ENCODE measurements at regions not wholly inside any gene's neighbourhood (a gene's known extent, or its start where the extent isn't known, plus 50 kb on each side); places are given as distances from the start of the nearest gene placed in this dataset.

- ChIA-PET CTCF (no interaction called here), POLR2A (no interaction called here)
- TF ChIP-seq ZNF571 (tag by site-specific recombination; IDR thresholded peaks at IDR 0.05) (no peak), HIC1 (tag by site-specific recombination; IDR thresholded peaks at IDR 0.05) (no peak), ZNF585B (tag by site-specific recombination; IDR thresholded peaks at IDR 0.05) (no peak), ZNF26 (tag by site-specific recombination; IDR thresholded peaks at IDR 0.05) (no peak), ZNF521 (tag by site-specific recombination; IDR thresholded peaks at IDR 0.05) (no peak), ZNF341 (tag by site-specific recombination; IDR thresholded peaks at IDR 0.05; ENCODE audit: low read depth) (no peak), ELK4 (IDR thresholded peaks at IDR 0.05; ENCODE audit: borderline replicate concordance, low read depth, low read length) (no peak), MZF1 (tag by site-specific recombination; IDR thresholded peaks at IDR 0.05; ENCODE audit: borderline replicate concordance) (no peak)
- H3K36me3 ChIP-seq (ENCODE audit: control insufficient read depth in 2 of 2, insufficient read depth in 1 of 2, low read length in 2 of 2) = no peaks in the 10 kb centered on the region
- H3K4me3 ChIP-seq (ENCODE audit: low read depth, low read length) = no peak overlapping the region
- H3K27ac ChIP-seq (ENCODE audit: extremely low read depth, low read depth, low read length) = no peak overlapping the region
- H3K9me3 ChIP-seq (ENCODE audit: control insufficient read depth, insufficient read depth, low read depth, low read length) = no peaks in the 10 kb centered on the region
- H3K4me1 ChIP-seq (ENCODE audit: control insufficient read depth, insufficient read depth, low read length) = no peaks in the 10 kb centered on the region
Measured at GRCh38 chr5:60360355-60360754, 339.6 kb downstream of the DEPDC1B start.

- POLR2A ChIA-PET = no interaction called here
- CTCF ChIA-PET = interaction anchor here (0.7 kb wide), 1 partner anchor 38 kb away, joined by 3 read pairs; no protein-coding TSS in a partner anchor
- TF ChIP-seq ZBTB26 (tag by site-specific recombination; optimal IDR thresholded peaks at IDR 0.05) = no peak
- TF ChIP-seq ZNF670 (tag by site-specific recombination; IDR thresholded peaks at IDR 0.05; ENCODE audit: low read depth) = no peak
- no peak for TF ChIP-seq BCL11B (tag by site-specific recombination; IDR thresholded peaks at IDR 0.05; ENCODE audit: low read depth)
- TF ChIP-seq GLI2 (tag by site-specific recombination; IDR thresholded peaks at IDR 0.05; ENCODE audit: borderline replicate concordance, low read depth) = no peak
- no peak for TF ChIP-seq BCL6B (tag by site-specific recombination; IDR thresholded peaks at IDR 0.05)
- TF ChIP-seq ZNF707 (tag by site-specific recombination; IDR thresholded peaks at IDR 0.05) = no peak
- no peak for TF ChIP-seq IKZF3 (tag by site-specific recombination; IDR thresholded peaks at IDR 0.05)
- TF ChIP-seq ZBTB6 (tag by site-specific recombination; IDR thresholded peaks at IDR 0.05) = no peak
- TF ChIP-seq ZSCAN23 (tag by site-specific recombination; IDR thresholded peaks at IDR 0.05) = no peak
- no peak for TF ChIP-seq OSR2 (tag by site-specific recombination; IDR thresholded peaks at IDR 0.05)
- no peak for TF ChIP-seq ZNF596 (tag by site-specific recombination; IDR thresholded peaks at IDR 0.05)
- no peak for TF ChIP-seq ZNF623 (tag by site-specific recombination; IDR thresholded peaks at IDR 0.05)
- TF ChIP-seq ZNF558 (tag by site-specific recombination; IDR thresholded peaks at IDR 0.05) = no peak
- no peak for TF ChIP-seq ZBTB17 (tag by site-specific recombination; IDR thresholded peaks at IDR 0.05)
- no peak for TF ChIP-seq ZXDB (tag by site-specific recombination; IDR thresholded peaks at IDR 0.05)
- no peak for TF ChIP-seq YY1 (tag by site-specific recombination; IDR thresholded peaks at IDR 0.05)
- TF ChIP-seq AEBP2 (tag by site-specific recombination; IDR thresholded peaks at IDR 0.05; ENCODE audit: borderline replicate concordance) = no peak
- no peaks in the 10 kb centered on the region for H3K9me3 ChIP-seq (ENCODE audit: control insufficient read depth, insufficient read depth, low read depth, low read length)
- no peak overlapping the region for H3K4me3 ChIP-seq (ENCODE audit: low read depth, low read length)
- no peaks in the 10 kb centered on the region for H3K4me1 ChIP-seq (ENCODE audit: control insufficient read depth, insufficient read depth, low read length)
- no peaks in the 10 kb centered on the region for H3K36me3 ChIP-seq (ENCODE audit: control insufficient read depth in 2 of 2, insufficient read depth in 1 of 2, low read length in 2 of 2)
- H3K27ac ChIP-seq (ENCODE audit: extremely low read depth, low read depth, low read length) = no peak overlapping the region
Measured at GRCh38 chr5:60357302-60357701, 342.7 kb downstream of the DEPDC1B start.
